ENCODE measurements at regions not wholly inside any gene's neighbourhood (a gene's known extent, or its start where the extent isn't known, plus 50 kb on each side); places are given as distances from the start of the nearest gene placed in this dataset.

- TF ChIP-seq, protein P1, sequence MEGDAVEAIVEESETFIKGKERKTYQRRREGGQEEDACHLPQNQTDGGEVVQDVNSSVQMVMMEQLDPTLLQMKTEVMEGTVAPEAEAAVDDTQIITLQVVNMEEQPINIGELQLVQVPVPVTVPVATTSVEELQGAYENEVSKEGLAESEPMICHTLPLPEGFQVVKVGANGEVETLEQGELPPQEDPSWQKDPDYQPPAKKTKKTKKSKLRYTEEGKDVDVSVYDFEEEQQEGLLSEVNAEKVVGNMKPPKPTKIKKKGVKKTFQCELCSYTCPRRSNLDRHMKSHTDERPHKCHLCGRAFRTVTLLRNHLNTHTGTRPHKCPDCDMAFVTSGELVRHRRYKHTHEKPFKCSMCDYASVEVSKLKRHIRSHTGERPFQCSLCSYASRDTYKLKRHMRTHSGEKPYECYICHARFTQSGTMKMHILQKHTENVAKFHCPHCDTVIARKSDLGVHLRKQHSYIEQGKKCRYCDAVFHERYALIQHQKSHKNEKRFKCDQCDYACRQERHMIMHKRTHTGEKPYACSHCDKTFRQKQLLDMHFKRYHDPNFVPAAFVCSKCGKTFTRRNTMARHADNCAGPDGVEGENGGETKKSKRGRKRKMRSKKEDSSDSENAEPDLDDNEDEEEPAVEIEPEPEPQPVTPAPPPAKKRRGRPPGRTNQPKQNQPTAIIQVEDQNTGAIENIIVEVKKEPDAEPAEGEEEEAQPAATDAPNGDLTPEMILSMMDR (IDR thresholded peaks at IDR 0.05) = no peak
- no peak overlapping the region for H3K27ac ChIP-seq
- H3K4me3 ChIP-seq = no peak overlapping the region
- DNase-seq (ENCODE audit: low spot score) (no peak), ATAC-seq (ENCODE audit: insufficient number of reproducible peaks, low FRiP score, low read depth) (no peak)
- no peaks in the 10 kb centered on the region for H3K4me1 ChIP-seq (ENCODE audit: control insufficient read depth in 1 of 2, low read depth in 2 of 2)
- H3K36me3 ChIP-seq = no peaks in the 10 kb centered on the region
- H3K27me3 ChIP-seq (replicated peaks; ENCODE audit: insufficient read depth) = no peaks in the 10 kb centered on the region
- no peaks in the 10 kb centered on the region for H3K9me3 ChIP-seq
Measured at GRCh38 chr3:13198264-13198879, 125.1 kb upstream of the IQSEC1 start.

DNA sequence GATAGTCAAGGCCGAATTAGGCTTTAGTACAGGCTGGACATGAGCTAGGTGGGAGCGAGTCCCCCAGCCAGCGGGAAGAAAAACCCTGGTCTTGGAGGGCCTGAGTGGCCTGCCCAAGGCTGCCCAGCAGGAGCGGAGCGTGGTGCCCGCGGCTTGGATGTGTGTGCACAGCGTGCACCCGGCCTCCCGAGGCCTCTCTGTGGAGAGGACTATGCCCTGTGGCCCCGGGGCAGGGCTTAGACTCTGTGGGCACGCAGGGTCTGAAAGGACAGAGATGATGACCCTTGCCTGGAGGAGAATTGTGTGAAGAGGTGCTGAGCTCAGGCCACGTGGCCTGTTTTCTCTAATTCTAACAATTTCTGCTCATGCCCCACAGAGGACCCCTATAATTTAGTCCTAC, 124.6 kb upstream of the IQSEC1 start:
- Histone ChIP-seq H3K4me1 (ENCODE audit: control insufficient read depth in 1 of 2, low read depth in 2 of 2) (no peaks in the 10 kb centered on the region), H3K27ac (no peak overlapping the region), H3K27me3 (replicated peaks; ENCODE audit: insufficient read depth) (no peaks in the 10 kb centered on the region), H3K36me3 (no peaks in the 10 kb centered on the region), H3K9me3 (no peaks in the 10 kb centered on the region), H3K4me3 (no peak overlapping the region)
- DNase-seq (ENCODE audit: low spot score) (no peak), ATAC-seq (ENCODE audit: insufficient number of reproducible peaks, low FRiP score, low read depth) (no peak)
- TF ChIP-seq, protein P1 (IDR thresholded peaks at IDR 0.05) = no peak

GRCh38 chr3:13197281-13197680, 124.1 kb upstream of the IQSEC1 start:
- ATAC-seq (ENCODE audit: insufficient number of reproducible peaks, low FRiP score, low read depth) (no peak), DNase-seq (ENCODE audit: low spot score) (no peak)
- H3K9me3 ChIP-seq = no peaks in the 10 kb centered on the region
- H3K27ac ChIP-seq = no peak overlapping the region
- TF ChIP-seq, protein P1 (IDR thresholded peaks at IDR 0.05) = no peak
- H3K4me1 ChIP-seq (ENCODE audit: control insufficient read depth in 1 of 2, low read depth in 2 of 2) = no peaks in the 10 kb centered on the region
- no peaks in the 10 kb centered on the region for H3K36me3 ChIP-seq
- H3K4me3 ChIP-seq = no peak overlapping the region
- no peaks in the 10 kb centered on the region for H3K27me3 ChIP-seq (replicated peaks; ENCODE audit: insufficient read depth)

DNA sequence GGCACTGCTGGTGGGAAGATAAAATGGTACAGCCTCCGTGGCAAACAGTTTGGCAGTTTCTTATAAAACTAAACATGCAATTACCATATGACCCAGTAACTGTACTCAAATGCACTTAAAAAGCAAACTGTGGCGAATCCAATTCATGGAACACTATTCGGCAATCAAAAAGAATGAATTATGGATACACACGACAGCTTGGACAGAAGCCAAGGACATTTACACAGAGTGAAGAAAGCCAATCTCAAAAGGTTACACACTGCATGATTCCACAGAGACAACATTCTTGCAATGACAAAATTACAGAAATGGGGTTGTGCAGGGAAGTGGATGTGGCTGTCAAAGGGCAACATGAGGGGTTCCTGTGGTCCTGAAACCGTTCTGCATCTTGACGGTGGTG, 122.1 kb upstream of the IQSEC1 start:
- TF ChIP-seq, protein P1 (IDR thresholded peaks at IDR 0.05) = no peak
- H3K4me1 ChIP-seq (ENCODE audit: control insufficient read depth in 1 of 2, low read depth in 2 of 2) = no peaks in the 10 kb centered on the region
- H3K27me3 ChIP-seq (replicated peaks; ENCODE audit: insufficient read depth) = no peaks in the 10 kb centered on the region
- H3K4me3 ChIP-seq = no peak overlapping the region
- no peaks in the 10 kb centered on the region for H3K36me3 ChIP-seq
- no peak for ATAC-seq (ENCODE audit: insufficient number of reproducible peaks, low FRiP score, low read depth)
- DNase-seq (ENCODE audit: low spot score) = no peak
- no peak overlapping the region for H3K27ac ChIP-seq
- H3K9me3 ChIP-seq = no peaks in the 10 kb centered on the region

GRCh38 chr3:13194285-13195209, 121.3 kb upstream of the IQSEC1 start:
- ATAC-seq (ENCODE audit: insufficient number of reproducible peaks, low FRiP score, low read depth) (no peak), DNase-seq (ENCODE audit: low spot score) (no peak)
- H3K27me3 ChIP-seq (replicated peaks; ENCODE audit: insufficient read depth) = no peaks in the 10 kb centered on the region
- H3K36me3 ChIP-seq = no peaks in the 10 kb centered on the region
- TF ChIP-seq, protein P1 (IDR thresholded peaks at IDR 0.05) = no peak
- no peaks in the 10 kb centered on the region for H3K9me3 ChIP-seq
- H3K27ac ChIP-seq = no peak overlapping the region
- H3K4me1 ChIP-seq (ENCODE audit: control insufficient read depth in 1 of 2, low read depth in 2 of 2) = no peaks in the 10 kb centered on the region
- no peak overlapping the region for H3K4me3 ChIP-seq
